A549 (cell line): ENCODE measurements at regions not wholly inside any gene's neighbourhood (a gene's known extent, or its start where the extent isn't known, plus 50 kb on each side); places are given as distances from the start of the nearest gene placed in this dataset.

ENCODE experiments used
- ATAC-seq, 2 experiments: fragments of 200-7000 bp in 1 of 2; fragments of >200 bp in 1 of 2; cut with Nextera tagmentation in 1 of 2; cut with Tn5 transposase in 1 of 2; 3 replicates each; pipeline versions ENCODE4 v1.8.0 to v1.9.1; 2018 to 2020; ENCODE audit warnings: mild to moderate bottlenecking in 1 of 2, moderate library complexity in 1 of 2
- CTCF ChIA-PET: fragments of 300-600 bp; sonication (Branson Sonifier 250); formaldehyde crosslinking; extraction: SDS; loops from one replicate; lab custom pipeline; 2021; ENCODE audit warnings: antibody characterized with exemption, inconsistent platforms; lab: Yijun Ruan, JAX
- POLR2A ChIA-PET: fragments of 350-600 bp; formaldehyde crosslinking; extraction: SDS; loops from one replicate; lab custom pipeline; 2021; ENCODE audit warnings: antibody characterized with exemption, inconsistent platforms; lab: Yijun Ruan, JAX
- DNase-seq, 2 experiments: peaks; one replicate each; pipeline versions ENCODE4 v3.0.0 to v3.0.0-alpha.2; 2011 to 2016; ENCODE audit warnings: low read depth in 1 of 2, low spot score in 1 of 2
- FAIRE-seq: peaks from 2 replicates; lab custom pipeline; 2011; peaks lifted over from hg19 to GRCh38; lab: Jason Lieb, UNC
- H3K27ac ChIP-seq, 2 experiments: fragments of >200 bp; sonication (Bioruptor Twin); formaldehyde crosslinking; 3 replicates each; pipeline ENCODE4 v1.5.1; 2016 to 2017
- H3K4me1 ChIP-seq: fragments of >200 bp; sonication (Bioruptor Twin); formaldehyde crosslinking; 3 replicates; pipeline ENCODE4 v1.6.1; 2016
- H3K4me2 ChIP-seq: fragments of >200 bp; sonication (Bioruptor Twin); formaldehyde crosslinking; 3 replicates; pipeline ENCODE4 v1.6.1; 2016
- H3K4me3 ChIP-seq: fragments of >200 bp; sonication (Bioruptor Twin); formaldehyde crosslinking; 3 replicates; pipeline ENCODE4 v1.5.1; 2016
- H3K9me3 ChIP-seq: fragments of >200 bp; sonication (Bioruptor Twin); formaldehyde crosslinking; 3 replicates; pipeline ENCODE4 v1.6.1; 2016
- ATOH8 ChIP-seq: fragments of 250-450 bp; sonication (Bioruptor Pico); IDR thresholded peaks from 2 replicates; pipeline ENCODE4 v1.5.0; 2020; ENCODE audit warnings: low read depth, mild to moderate bottlenecking, moderate library complexity
- BCL3 ChIP-seq: fragments of >200 bp; sonication (Bioruptor Twin); formaldehyde crosslinking; IDR thresholded peaks from 3 replicates; pipeline ENCODE4 v1.6.1; 2016
- BHLHE40 ChIP-seq: IDR thresholded peaks from 2 replicates; pipeline ENCODE4 v1.6.1; 2012; ENCODE audit warnings: low read depth, low read length, inconsistent platforms
- CBX8 ChIP-seq: fragments of 200-600 bp; sonication (generic); IDR thresholded peaks from 2 replicates; pipeline ENCODE4 v1.6.1; 2016
- EHMT2 ChIP-seq: fragments of 200-600 bp; sonication (generic); IDR thresholded peaks from 2 replicates; pipeline ENCODE4 v1.6.1; 2016; ENCODE audit warnings: antibody characterized with exemption, low read depth, mild to moderate bottlenecking, moderate library complexity
- ELK1 ChIP-seq: fragments of 150-350 bp; IDR thresholded peaks from 2 replicates; pipeline ENCODE4 v1.6.1; 2014; ENCODE audit warnings: low read depth, mild to moderate bottlenecking, low read length
- EP300 ChIP-seq, 2 experiments: fragments of >200 bp; sonication (Bioruptor Twin); formaldehyde crosslinking; IDR thresholded peaks; 2 replicates in 1 of 2; 3 replicates in 1 of 2; pipeline ENCODE4 v1.6.1; 2016 to 2017
- FOXS1 ChIP-seq: fragments of 250-450 bp; sonication (Bioruptor Pico); IDR thresholded peaks from 2 replicates; pipeline ENCODE4 v1.5.0; 2020; ENCODE audit warnings: mild to moderate bottlenecking, moderate library complexity
- HDAC2 ChIP-seq: fragments of 200-600 bp; sonication (generic); IDR thresholded peaks from 2 replicates; pipeline ENCODE4 v1.6.1; 2016
- HEYL ChIP-seq: fragments of 250-450 bp; sonication (Bioruptor Pico); IDR thresholded peaks from 2 replicates; pipeline ENCODE4 v1.8.0; 2021; ENCODE audit warnings: mild to moderate bottlenecking, moderate library complexity
- HOXA7 ChIP-seq: fragments of 250-450 bp; sonication (Bioruptor Pico); IDR thresholded peaks from 2 replicates; pipeline ENCODE4 v1.5.0; 2020; ENCODE audit warnings: mild to moderate bottlenecking, moderate library complexity
- HOXB13 ChIP-seq: fragments of 250-450 bp; sonication (Bioruptor Pico); IDR thresholded peaks from 2 replicates; pipeline ENCODE4 v1.5.0; 2020; ENCODE audit warnings: low read depth, mild to moderate bottlenecking, moderate library complexity
- KDM5A ChIP-seq: fragments of 200-600 bp; sonication (generic); IDR thresholded peaks from 2 replicates; pipeline ENCODE4 v1.6.1; 2016; ENCODE audit warnings: antibody characterized with exemption, mild to moderate bottlenecking
- MAX ChIP-seq: IDR thresholded peaks from 2 replicates; pipeline ENCODE4 v1.6.1; 2012
- NFE2L2 ChIP-seq: fragments of 150-350 bp; conservative IDR thresholded peaks from 2 replicates; pipeline ENCODE4 v1.6.1; 2014; ENCODE audit warnings: low read length
- POLR2A ChIP-seq: IDR thresholded peaks from 2 replicates; pipeline ENCODE4 v1.6.1; 2012; ENCODE audit warnings: mild to moderate bottlenecking, low read length
- POLR2AphosphoS2 ChIP-seq: conservative IDR thresholded peaks from 2 replicates; pipeline ENCODE4 v1.6.1; 2012; ENCODE audit warnings: low read length, improper control_type of control experiment, inconsistent platforms
- RARB ChIP-seq: fragments of 250-450 bp; sonication (Bioruptor Pico); IDR thresholded peaks from 2 replicates; pipeline ENCODE4 v1.8.0; 2021; ENCODE audit warnings: mild to moderate bottlenecking, moderate library complexity
- REST ChIP-seq: fragments of 200-600 bp; sonication (generic); IDR thresholded peaks from 2 replicates; pipeline ENCODE4 v1.6.1; 2016; ENCODE audit warnings: antibody characterized with exemption, mild to moderate bottlenecking, moderate library complexity
- SMC3 ChIP-seq: fragments of >200 bp; sonication (Bioruptor Twin); formaldehyde crosslinking; IDR thresholded peaks from 3 replicates; pipeline ENCODE4 v1.6.1; 2018; ENCODE audit warnings: inconsistent platforms
- SREBF2 ChIP-seq: fragments of 450-650 bp; IDR thresholded peaks from 2 replicates; pipeline ENCODE4 v1.6.1; 2014; ENCODE audit warnings: mild to moderate bottlenecking, moderate library complexity
- TFCP2L1 ChIP-seq: fragments of 250-450 bp; sonication (Bioruptor Pico); IDR thresholded peaks from 2 replicates; pipeline ENCODE4 v1.5.0; 2021; ENCODE audit warnings: mild to moderate bottlenecking
- TP53 ChIP-seq: fragments of 250-450 bp; sonication (Bioruptor Pico); IDR thresholded peaks from 2 replicates; pipeline ENCODE4 v1.5.0; 2021; ENCODE audit warnings: mild to moderate bottlenecking, moderate library complexity
- USF2 ChIP-seq: fragments of 450-650 bp; IDR thresholded peaks from 2 replicates; pipeline ENCODE4 v1.6.1; 2014; ENCODE audit warnings: antibody characterized with exemption
- ZFP36 ChIP-seq: fragments of 450-650 bp; IDR thresholded peaks from 2 replicates; pipeline ENCODE4 v1.6.1; 2014; ENCODE audit warnings: borderline replicate concordance; ENCODE audit not compliant: partially characterized antibody
- ZNF302 ChIP-seq: fragments of 250-450 bp; sonication (Bioruptor Pico); IDR thresholded peaks from 2 replicates; pipeline ENCODE4 v1.9.0; 2021; ENCODE audit warnings: inconsistent platforms, mild to moderate bottlenecking, moderate library complexity
- whole genome bisulfite sequencing: methylation state at CpG from one replicate; pipeline ENCODE4 v1.1.6; 2017; ENCODE audit errors: missing lambda C conversion rate; 5-methylcytosine and 5-hydroxymethylcytosine counted together
- TF ChIP-seq, protein P1 (sequence below): IDR thresholded peaks from 2 replicates; pipeline ENCODE4 v1.6.1; 2012; ENCODE audit warnings: low read depth, borderline replicate concordance

DNA sequence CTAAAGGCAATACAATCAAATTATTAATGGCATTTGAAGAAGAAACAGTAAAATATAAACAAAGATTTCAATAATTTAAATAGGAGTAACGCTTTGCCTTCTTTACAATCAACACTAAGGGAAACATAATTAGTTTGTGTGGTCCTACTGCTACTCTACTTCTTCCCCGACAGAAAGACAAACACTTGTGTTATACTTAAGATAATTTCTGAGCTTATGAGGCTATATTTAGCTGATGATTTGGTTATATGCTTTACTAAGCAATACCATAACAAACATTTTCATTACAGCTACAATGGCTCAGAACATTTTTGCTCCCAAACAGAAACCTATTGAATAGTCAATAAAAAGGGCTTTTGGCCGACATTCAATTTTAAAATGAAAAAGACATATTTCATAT, 1217.2 kb upstream of the GJE1 start:
- DNase-seq (no peak), FAIRE-seq (no peak), ATAC-seq (no peak)
- ChIA-PET CTCF (no interaction called here), POLR2A (interaction anchor here (1.5 kb wide), 1 partner anchor 1541 kb away, joined by 3 read pairs; the partner anchor contains the start of gene CITED2)
- WGBS = 42% methylated on average over 3 of the region's 3 CpGs
- Histone ChIP-seq H3K27ac (no peak overlapping the region), H3K9me3 (no peaks in the 10 kb centered on the region), H3K4me2 (no peak overlapping the region), H3K4me1 (no peaks in the 10 kb centered on the region), H3K4me3 (no peak overlapping the region)
- TF ChIP-seq BCL3 (no peak), REST (no peak), EHMT2 (no peak), HEYL (no peak), ELK1 (no peak), HDAC2 (no peak), USF2 (no peak), ZFP36 (no peak), SMC3 (no peak), FOXS1 (CRISPR knock-in tag) (no peak), SREBF2 (no peak), TFCP2L1 (CRISPR knock-in tag) (no peak), TP53 (CRISPR knock-in tag) (no peak)

DNA sequence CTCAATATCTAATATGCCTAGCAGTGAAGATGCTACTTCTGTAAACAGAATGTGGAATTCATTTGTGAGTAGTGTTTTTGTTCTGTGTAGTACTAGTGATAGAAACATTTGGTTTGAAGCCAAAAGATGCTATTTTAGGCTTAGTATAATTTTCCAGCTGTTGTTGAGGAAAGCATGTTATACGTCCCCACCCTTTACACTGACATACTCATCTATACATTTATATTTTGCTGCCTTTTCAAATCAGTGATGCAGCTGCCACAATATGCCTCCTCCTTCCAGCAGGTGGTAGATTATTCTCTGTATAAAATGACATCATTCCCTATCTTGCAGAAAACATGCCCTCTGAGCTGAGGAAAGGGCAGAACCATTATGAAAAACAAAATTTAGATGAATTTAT, 1217.6 kb upstream of the GJE1 start:
- H3K4me3 ChIP-seq = no peak overlapping the region
- no peaks in the 10 kb centered on the region for H3K4me1 ChIP-seq
- FAIRE-seq = no peak
- no peak overlapping the region for H3K27ac ChIP-seq
- WGBS = 76% methylated on average over 1 of the region's 1 CpG
- ChIA-PET POLR2A (interaction anchor here (1.5 kb wide), 1 partner anchor 1541 kb away, joined by 3 read pairs; the partner anchor contains the start of gene CITED2), CTCF (no interaction called here)
- ATAC-seq = no peak
- no peak overlapping the region for H3K4me2 ChIP-seq
- no peak for DNase-seq
- no peaks in the 10 kb centered on the region for H3K9me3 ChIP-seq
- TF ChIP-seq POLR2AphosphoS2 = no peak
- no peak for TF ChIP-seq HOXA7 (CRISPR knock-in tag)
- no peak for TF ChIP-seq NFE2L2
- no peak for TF ChIP-seq MAX
- TF ChIP-seq, protein P1, sequence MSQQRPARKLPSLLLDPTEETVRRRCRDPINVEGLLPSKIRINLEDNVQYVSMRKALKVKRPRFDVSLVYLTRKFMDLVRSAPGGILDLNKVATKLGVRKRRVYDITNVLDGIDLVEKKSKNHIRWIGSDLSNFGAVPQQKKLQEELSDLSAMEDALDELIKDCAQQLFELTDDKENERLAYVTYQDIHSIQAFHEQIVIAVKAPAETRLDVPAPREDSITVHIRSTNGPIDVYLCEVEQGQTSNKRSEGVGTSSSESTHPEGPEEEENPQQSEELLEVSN = no peak
- no peak for TF ChIP-seq BHLHE40
- no peak for TF ChIP-seq POLR2A
- no peak for TF ChIP-seq SMC3
- TF ChIP-seq KDM5A = no peak
- no peak for TF ChIP-seq ATOH8
- no peak for TF ChIP-seq ZNF302 (CRISPR knock-in tag)
- no peak for TF ChIP-seq ZFP36
- no peak for TF ChIP-seq CBX8
- TF ChIP-seq EP300 (IDR thresholded peaks at IDR 0.05) = no peak
- TF ChIP-seq RARB (CRISPR knock-in tag) = no peak
- TF ChIP-seq HOXB13 (CRISPR knock-in tag) = no peak
- TF ChIP-seq REST = no peak
